ENCODE measurements at regions not wholly inside any gene's neighbourhood (a gene's known extent, or its start where the extent isn't known, plus 50 kb on each side); places are given as distances from the start of the nearest gene placed in this dataset.

DNA sequence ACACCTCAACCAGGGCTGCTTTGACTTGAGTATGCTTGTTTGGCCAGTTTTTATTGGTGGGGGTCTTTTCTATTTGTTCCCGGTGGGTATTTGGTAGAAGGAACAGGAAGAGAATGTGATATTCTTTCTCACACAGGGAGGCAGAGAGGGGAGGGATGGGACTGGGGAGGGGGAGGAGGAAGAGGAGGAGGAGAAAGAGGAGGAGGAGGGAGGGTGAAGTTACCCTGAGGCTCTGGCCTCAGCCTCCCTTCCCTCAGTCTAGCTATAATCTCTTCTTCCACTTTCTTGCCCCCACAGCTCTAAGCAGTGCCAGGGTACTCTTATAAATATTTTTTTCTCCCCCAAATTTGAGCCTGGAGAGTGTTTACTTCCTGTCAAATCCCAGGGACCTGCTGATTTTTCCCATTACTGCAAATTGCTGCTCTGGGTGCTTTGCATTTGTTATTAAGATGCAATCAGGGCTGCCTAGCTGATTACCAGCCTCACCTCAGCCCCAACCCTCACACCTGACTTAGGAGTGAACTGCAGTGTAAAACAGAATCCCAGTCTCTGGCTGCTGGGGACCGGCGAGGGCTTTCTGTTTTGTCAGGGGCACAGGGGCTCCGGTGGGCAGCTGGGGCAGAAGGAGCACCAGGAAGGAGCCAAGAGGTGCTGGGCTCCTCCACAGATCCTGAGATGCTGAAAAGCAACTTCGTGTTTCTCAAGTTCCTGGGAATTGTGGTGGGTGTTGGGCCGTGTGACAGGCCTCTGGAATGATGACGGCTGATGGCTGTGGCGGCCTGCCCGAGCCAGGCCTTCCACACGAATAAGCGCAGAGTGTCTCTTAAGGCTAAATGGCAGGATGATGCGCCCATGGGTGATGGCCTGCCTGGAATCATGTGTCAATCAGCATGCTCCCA is 141.4 kb downstream of the CD83 start:
- no peak for DNase-seq (ENCODE audit: low read depth, low spot score)
- in situ Hi-C loops (cut with HindIII; ENCODE audit: low sequenced_read_pairs): no loop called here
- H3K4me3 ChIP-seq (ENCODE audit: low read depth, low read length): no peak overlapping the region
- TF ChIP-seq, protein P1, sequence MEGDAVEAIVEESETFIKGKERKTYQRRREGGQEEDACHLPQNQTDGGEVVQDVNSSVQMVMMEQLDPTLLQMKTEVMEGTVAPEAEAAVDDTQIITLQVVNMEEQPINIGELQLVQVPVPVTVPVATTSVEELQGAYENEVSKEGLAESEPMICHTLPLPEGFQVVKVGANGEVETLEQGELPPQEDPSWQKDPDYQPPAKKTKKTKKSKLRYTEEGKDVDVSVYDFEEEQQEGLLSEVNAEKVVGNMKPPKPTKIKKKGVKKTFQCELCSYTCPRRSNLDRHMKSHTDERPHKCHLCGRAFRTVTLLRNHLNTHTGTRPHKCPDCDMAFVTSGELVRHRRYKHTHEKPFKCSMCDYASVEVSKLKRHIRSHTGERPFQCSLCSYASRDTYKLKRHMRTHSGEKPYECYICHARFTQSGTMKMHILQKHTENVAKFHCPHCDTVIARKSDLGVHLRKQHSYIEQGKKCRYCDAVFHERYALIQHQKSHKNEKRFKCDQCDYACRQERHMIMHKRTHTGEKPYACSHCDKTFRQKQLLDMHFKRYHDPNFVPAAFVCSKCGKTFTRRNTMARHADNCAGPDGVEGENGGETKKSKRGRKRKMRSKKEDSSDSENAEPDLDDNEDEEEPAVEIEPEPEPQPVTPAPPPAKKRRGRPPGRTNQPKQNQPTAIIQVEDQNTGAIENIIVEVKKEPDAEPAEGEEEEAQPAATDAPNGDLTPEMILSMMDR (IDR thresholded peaks at IDR 0.05; ENCODE audit: low read depth, low read length): no peak

DNA sequence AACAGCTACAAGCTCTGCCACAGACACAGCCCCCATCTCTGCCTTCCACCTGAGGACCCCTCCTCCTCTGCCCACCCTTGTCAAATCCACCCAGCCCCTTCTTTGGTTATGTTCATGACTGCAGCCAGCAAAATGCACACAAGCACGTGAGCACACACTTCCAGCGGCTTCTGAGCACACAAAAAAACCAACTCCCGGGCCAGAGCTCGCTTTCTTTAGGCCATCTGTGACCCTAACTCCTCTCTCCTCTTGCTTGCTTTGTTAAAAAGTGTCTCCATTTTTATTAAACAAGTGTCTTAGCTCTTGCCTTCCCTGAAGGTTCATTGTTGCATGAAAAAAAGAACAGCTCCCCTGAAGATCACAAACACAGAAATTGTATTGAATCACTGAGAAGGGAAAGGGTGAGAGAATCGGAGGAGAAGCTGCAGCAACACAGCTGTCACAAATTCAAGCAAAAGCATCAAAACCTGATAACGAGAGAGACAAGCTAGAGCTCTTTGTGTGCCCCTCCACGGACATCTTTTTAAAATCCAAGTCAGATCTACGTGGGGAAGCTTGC is 142.1 kb downstream of the CD83 start:
- DNase-seq (ENCODE audit: low read depth, low spot score): no peak
- TF ChIP-seq, protein P1 (IDR thresholded peaks at IDR 0.05; ENCODE audit: low read depth, low read length): no peak
- in situ Hi-C loops (cut with HindIII; ENCODE audit: low sequenced_read_pairs): no loop called here
- no peak overlapping the region for H3K4me3 ChIP-seq (ENCODE audit: low read depth, low read length)

DNA sequence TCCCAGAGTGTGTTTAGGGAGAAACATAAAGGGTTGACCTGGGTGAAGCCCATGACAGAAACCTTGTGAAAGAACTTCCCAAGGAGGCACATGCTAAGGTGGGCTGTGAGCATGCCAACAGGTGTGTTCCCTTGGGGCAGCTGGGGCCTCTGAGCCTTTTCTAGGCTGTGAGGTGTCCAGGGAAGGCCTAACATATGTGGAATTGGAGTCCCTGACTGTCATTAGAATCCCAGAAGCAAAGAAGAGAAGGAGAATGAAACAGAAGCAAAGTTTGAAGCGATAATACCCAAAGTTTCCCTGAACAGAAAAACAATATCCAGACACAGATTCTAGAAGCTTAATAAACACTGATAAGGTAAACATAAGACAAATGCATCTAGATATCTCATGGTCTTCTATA is 143.3 kb downstream of the CD83 start:
- DNase-seq (ENCODE audit: low read depth, low spot score): no peak
- no peak overlapping the region for H3K4me3 ChIP-seq (ENCODE audit: low read depth, low read length)
- TF ChIP-seq, protein P1 (IDR thresholded peaks at IDR 0.05; ENCODE audit: low read depth, low read length): no peak
- in situ Hi-C loops (cut with HindIII; ENCODE audit: low sequenced_read_pairs): no loop called here

DNA sequence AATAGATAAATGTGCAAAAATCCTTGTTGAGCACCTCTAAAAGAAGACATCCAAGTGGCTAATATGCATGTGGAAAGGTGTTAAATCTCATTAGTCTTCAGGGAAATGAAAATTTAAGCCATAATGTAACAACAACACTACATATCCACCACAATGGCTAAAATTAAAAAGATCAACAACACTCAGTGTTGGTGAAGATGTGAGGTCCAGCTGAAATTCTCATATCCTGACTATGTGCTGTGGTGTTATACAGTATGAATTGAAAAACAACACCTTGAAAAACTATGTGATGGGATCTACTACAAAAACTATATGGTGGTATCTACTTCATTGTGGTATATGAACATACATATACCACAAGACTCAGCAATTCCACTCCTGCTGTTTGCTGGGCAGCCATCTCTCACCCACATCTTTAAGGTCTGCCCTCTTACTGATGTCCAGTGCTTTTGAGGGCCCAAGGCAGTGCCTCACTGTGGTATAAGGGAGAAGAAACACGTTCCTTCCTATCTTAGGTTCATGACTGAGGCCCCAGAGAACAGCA is 146.4 kb downstream of the CD83 start:
- H3K4me3 ChIP-seq (ENCODE audit: low read depth, low read length): no peak overlapping the region
- DNase-seq (ENCODE audit: low read depth, low spot score): no peak
- TF ChIP-seq, protein P1 (IDR thresholded peaks at IDR 0.05; ENCODE audit: low read depth, low read length): no peak
- in situ Hi-C loops (cut with HindIII; ENCODE audit: low sequenced_read_pairs): no loop called here

DNA sequence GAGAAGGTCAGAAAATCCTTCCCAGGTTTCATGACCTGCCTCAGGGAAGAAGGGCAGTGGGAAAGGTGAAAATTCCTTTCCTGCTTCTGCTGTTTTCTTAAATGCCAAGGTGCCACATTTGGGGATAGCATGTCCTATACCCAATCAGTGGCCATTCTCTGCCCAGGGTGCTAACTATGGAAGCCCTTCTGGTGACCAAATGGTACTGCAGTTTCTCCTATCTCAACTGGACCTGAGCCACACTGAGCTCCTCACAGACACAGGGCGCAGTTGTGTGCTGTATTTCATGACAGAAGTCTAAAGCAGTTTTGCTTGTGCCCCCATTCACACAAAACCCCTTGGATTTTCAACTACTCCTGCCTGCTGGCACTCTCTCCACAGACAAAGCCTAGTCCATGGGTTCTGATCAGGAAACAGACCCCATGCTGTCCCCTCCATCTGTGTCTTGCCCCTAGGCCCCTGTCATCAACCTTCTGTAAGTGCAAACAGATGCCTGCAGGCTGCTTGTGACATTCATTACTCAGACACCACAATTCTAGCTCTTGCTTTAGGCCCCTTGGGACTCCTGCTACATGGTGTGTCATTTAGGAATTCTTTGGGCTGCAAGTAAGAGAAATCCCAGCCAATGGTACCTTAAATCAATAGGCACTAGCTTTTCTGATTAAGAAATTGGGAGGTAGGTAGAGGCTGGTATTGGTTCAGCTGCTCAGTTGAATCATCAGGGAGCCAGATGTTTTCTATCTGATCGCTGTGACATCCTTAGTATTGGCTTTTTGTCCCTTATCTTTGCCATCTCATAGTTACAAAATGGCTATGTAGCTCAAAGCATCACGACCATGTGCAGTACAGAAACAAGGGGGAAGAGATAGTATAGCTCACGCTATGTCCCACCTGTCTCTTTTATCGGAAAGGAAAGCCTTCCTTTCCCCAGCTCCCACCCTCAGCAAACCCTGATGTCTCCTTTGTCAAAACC is 147.8 kb downstream of the CD83 start:
- DNase-seq (ENCODE audit: low read depth, low spot score): no peak
- TF ChIP-seq, protein P1 (IDR thresholded peaks at IDR 0.05; ENCODE audit: low read depth, low read length): no peak
- in situ Hi-C loops (cut with HindIII; ENCODE audit: low sequenced_read_pairs): no loop called here
- H3K4me3 ChIP-seq (ENCODE audit: low read depth, low read length): no peak overlapping the region

DNA sequence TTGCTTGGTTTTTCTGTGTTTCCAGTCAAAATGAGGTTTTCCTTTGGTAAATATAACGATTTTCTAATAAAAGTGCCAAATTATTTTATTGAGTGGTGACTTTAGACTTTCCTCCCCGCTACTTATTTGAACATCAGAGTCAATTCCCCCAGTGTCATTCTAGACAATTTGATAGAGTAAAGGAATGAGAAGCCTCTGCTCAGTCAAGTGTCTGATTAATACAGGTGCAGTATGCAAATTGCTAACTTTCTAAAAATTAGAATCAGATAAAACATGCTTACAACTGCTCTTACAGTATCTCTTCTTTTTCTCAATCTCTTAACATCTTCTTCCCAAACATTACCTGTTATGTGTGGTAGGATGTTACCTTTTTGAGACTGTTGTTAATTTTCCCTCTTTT is 148.7 kb downstream of the CD83 start:
- in situ Hi-C loops (cut with HindIII; ENCODE audit: low sequenced_read_pairs): no loop called here
- H3K4me3 ChIP-seq (ENCODE audit: low read depth, low read length): no peak overlapping the region
- TF ChIP-seq, protein P1 (IDR thresholded peaks at IDR 0.05; ENCODE audit: low read depth, low read length): no peak
- DNase-seq (ENCODE audit: low read depth, low spot score): no peak

Data from astrocyte of the spinal cord (primary cell).